ENCODE measurements at regions not wholly inside any gene's neighbourhood (a gene's known extent, or its start where the extent isn't known, plus 50 kb on each side); places are given as distances from the start of the nearest gene placed in this dataset.

DNA sequence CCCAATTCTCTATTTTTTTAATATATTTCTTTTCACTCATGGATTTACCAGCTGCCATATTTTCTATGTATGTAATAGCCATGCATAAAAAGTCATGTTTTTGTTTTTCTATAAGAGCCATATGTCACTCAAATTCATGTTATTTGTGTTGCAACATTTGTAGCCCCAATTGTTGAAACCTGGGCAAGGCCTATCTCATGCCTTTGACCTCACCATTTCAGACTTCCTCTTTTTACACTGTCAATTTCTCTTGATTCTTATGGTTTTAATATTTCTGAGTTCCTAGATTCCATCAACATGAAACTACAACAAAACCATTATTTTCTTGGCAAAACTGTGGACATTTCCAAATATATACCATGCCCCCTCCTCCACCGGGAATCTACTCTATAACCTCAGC lies 647.5 kb downstream of the C12orf50 start:
- TF ChIP-seq, protein P1, sequence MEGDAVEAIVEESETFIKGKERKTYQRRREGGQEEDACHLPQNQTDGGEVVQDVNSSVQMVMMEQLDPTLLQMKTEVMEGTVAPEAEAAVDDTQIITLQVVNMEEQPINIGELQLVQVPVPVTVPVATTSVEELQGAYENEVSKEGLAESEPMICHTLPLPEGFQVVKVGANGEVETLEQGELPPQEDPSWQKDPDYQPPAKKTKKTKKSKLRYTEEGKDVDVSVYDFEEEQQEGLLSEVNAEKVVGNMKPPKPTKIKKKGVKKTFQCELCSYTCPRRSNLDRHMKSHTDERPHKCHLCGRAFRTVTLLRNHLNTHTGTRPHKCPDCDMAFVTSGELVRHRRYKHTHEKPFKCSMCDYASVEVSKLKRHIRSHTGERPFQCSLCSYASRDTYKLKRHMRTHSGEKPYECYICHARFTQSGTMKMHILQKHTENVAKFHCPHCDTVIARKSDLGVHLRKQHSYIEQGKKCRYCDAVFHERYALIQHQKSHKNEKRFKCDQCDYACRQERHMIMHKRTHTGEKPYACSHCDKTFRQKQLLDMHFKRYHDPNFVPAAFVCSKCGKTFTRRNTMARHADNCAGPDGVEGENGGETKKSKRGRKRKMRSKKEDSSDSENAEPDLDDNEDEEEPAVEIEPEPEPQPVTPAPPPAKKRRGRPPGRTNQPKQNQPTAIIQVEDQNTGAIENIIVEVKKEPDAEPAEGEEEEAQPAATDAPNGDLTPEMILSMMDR (IDR thresholded peaks at IDR 0.05 in 8 of 11, conservative IDR thresholded peaks at IDR 0.05 in 3 of 11): no peak
- TF ChIP-seq POLR2AphosphoS5 (IDR thresholded peaks at IDR 0.05) (no peak), POLR2A (IDR thresholded peaks at IDR 0.05) (no peak)
